NCI-H2196 treated with DMSO at 0.1 percent for 48 hours (cell line): ENCODE measurements at regions not wholly inside any gene's neighbourhood (a gene's known extent, or its start where the extent isn't known, plus 50 kb on each side); places are given as distances from the start of the nearest gene placed in this dataset.
"Not testable (repeated sequence)": the region's sequence is repeated elsewhere in the genome, so short reads cannot be mapped to it uniquely, and the experiment has no call there.

Experiments
- DNase-seq: peaks from one replicate; lab custom pipeline; 2025; ENCODE audit not compliant: unreplicated experiment; lab: John Stamatoyannopoulos, UW

GRCh38 chr2:111605798-111606197 lies 278.2 kb downstream of the ANAPC1 start:
- DNase-seq = not testable (repeated sequence)

GRCh38 chr2:111606632-111607031 lies 277.4 kb downstream of the ANAPC1 start:
- not testable (repeated sequence) for DNase-seq

- DNase-seq = not testable (repeated sequence)
Measured at GRCh38 chr2:111609146-111609844, 274.7 kb downstream of the ANAPC1 start.

GRCh38 chr2:111610035-111610434 lies 274.0 kb downstream of the ANAPC1 start:
- DNase-seq = not testable (repeated sequence)

GRCh38 chr2:111616651-111617218 lies 267.3 kb downstream of the ANAPC1 start:
- no peak for DNase-seq

- DNase-seq = no peak
Measured at GRCh38 chr2:111617299-111618225, 266.4 kb downstream of the ANAPC1 start.

GRCh38 chr2:111618226-111618977 lies 265.6 kb downstream of the ANAPC1 start:
- DNase-seq = no peak

GRCh38 chr2:111618978-111619902 lies 264.8 kb downstream of the ANAPC1 start:
- DNase-seq = no peak

- no peak for DNase-seq
Measured at GRCh38 chr2:111620281-111620680, 263.7 kb downstream of the ANAPC1 start.

GRCh38 chr2:111622859-111623258 lies 261.1 kb downstream of the ANAPC1 start:
- no peak for DNase-seq

- no peak for DNase-seq
Measured at GRCh38 chr2:111623380-111623779, 260.6 kb downstream of the ANAPC1 start.

- DNase-seq = no peak
Measured at GRCh38 chr2:111624411-111625156, 259.4 kb downstream of the ANAPC1 start.

GRCh38 chr2:111625157-111625537 lies 258.8 kb downstream of the ANAPC1 start:
- not testable (repeated sequence) for DNase-seq

- no peak for DNase-seq
Measured at GRCh38 chr2:111626037-111626864, 257.7 kb downstream of the ANAPC1 start.

GRCh38 chr2:111626865-111627163 lies 257.2 kb downstream of the ANAPC1 start:
- no peak for DNase-seq

GRCh38 chr2:111627256-111627655 lies 256.7 kb downstream of the ANAPC1 start:
- no peak for DNase-seq

- no peak for DNase-seq
Measured at GRCh38 chr2:111628221-111628620, 255.8 kb downstream of the ANAPC1 start.

- no peak for DNase-seq
Measured at GRCh38 chr2:111629983-111630382, 254.0 kb downstream of the ANAPC1 start.

GRCh38 chr2:111632661-111633060 lies 251.3 kb downstream of the ANAPC1 start:
- DNase-seq = no peak
